ENCODE measurements at regions not wholly inside any gene's neighbourhood (a gene's known extent, or its start where the extent isn't known, plus 50 kb on each side); places are given as distances from the start of the nearest gene placed in this dataset.

DNA sequence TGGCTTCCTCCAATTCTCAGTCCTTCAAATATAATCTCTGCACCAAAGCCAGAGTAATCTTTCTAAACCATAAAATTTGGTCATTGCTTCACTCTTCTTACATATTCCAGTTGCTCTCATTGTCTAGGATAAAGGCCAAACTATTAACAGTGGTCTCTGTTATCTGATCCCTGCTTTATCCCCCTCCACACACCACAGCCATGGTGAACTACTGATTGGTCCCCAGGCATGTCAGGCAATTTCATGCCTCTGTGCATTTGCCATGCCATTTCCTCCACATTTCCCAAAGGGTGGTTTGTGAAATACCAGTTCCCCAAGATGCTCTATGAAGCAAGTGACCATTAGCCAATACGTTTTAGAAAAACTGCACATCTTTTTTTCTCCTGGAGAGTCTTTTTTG is 97.0 kb downstream of the FAM181B start:
- Histone ChIP-seq H3K27me3 (ENCODE audit: control insufficient read depth in 2 of 2, insufficient read depth in 2 of 2, low read length in 2 of 2) (no peaks in the 10 kb centered on the region), H3K9ac (replicated peaks; ENCODE audit: extremely low read depth, insufficient read depth, low read length) (no peak overlapping the region), H2AFZ (ENCODE audit: low read depth, low read length) (no peak overlapping the region), H3K4me2 (ENCODE audit: insufficient read depth, low read length) (no peak overlapping the region), H3K79me2 (ENCODE audit: control insufficient read depth, insufficient read depth, low read length) (no peaks in the 10 kb centered on the region), H3K36me3 (ENCODE audit: control insufficient read depth in 2 of 2, extremely low read depth in 1 of 2, insufficient read depth in 2 of 2, low read length in 2 of 2) (no peaks in the 10 kb centered on the region), H3K4me1 (ENCODE audit: control insufficient read depth, extremely low read depth, insufficient read depth, low read length) (no peaks in the 10 kb centered on the region), H3K27ac (ENCODE audit: insufficient read depth, low read depth, low read length) (no peak overlapping the region), H3K9me1 (replicated peaks; ENCODE audit: control insufficient read depth, extremely low read depth, insufficient read depth, low read length) (no peaks in the 10 kb centered on the region), H3K4me3 (replicated peaks in 1 of 3; ENCODE audit: insufficient read depth in 1 of 3, low read depth in 1 of 3, low read length in 3 of 3) (no peak overlapping the region), H3K9me3 (replicated peaks; ENCODE audit: control insufficient read depth, insufficient read depth, low read length) (no peaks in the 10 kb centered on the region), H4K20me1 (replicated peaks; ENCODE audit: control insufficient read depth, extremely low read depth, insufficient read depth, low read length) (no peaks in the 10 kb centered on the region)
- ChIA-PET CTCF (no interaction called here), POLR2A (no interaction called here)
- intact Hi-C loops (cut with micrococcal nuclease): no loop called here
- DNase-seq (ENCODE audit: low read depth, low spot score) (no peak), FAIRE-seq (no peak)
- TF ChIP-seq EZH2 (IDR thresholded peaks at IDR 0.05; ENCODE audit: borderline replicate concordance, low read depth, low read length, severe bottlenecking): no peak
- TF ChIP-seq, protein P1, sequence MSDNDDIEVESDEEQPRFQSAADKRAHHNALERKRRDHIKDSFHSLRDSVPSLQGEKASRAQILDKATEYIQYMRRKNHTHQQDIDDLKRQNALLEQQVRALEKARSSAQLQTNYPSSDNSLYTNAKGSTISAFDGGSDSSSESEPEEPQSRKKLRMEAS (IDR thresholded peaks at IDR 0.05; ENCODE audit: insufficient read depth, insufficient read length): no peak
- no TSS peak for BruUV-seq (replicated peaks)
- dilution Hi-C loops (cut with MboI; ENCODE audit: extremely low pct_ligation_motif_present, low sequenced_read_pairs): no loop called here

DNA sequence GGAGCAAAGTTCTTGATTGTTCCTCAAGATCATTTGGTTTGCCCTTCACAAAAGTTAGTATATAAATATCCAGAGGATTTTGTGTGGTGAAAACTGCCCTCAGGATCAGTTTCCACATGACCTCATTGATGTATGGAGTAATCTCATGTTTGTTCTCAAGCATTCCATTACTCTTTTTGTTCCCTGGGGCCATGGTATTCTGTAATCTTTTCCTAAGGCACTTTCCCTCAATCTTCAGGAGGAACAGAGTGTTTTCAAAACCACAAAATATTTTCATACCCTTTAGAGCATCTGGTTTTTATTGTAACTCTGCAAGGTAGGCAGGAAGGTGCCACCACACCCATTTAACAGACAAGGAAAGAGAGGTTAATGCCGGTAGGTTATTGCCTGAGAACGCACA is 99.6 kb downstream of the FAM181B start:
- H3K9ac ChIP-seq (replicated peaks; ENCODE audit: extremely low read depth, insufficient read depth, low read length): no peak overlapping the region
- H3K27me3 ChIP-seq (ENCODE audit: control insufficient read depth in 2 of 2, insufficient read depth in 2 of 2, low read length in 2 of 2): no peaks in the 10 kb centered on the region
- BruUV-seq (replicated peaks): no TSS peak
- no peaks in the 10 kb centered on the region for H3K4me1 ChIP-seq (ENCODE audit: control insufficient read depth, extremely low read depth, insufficient read depth, low read length)
- DNase-seq (ENCODE audit: low read depth, low spot score): no peak
- POLR2A ChIA-PET: no interaction called here
- intact Hi-C loops (cut with micrococcal nuclease) (no loop called here), dilution Hi-C loops (cut with MboI; ENCODE audit: extremely low pct_ligation_motif_present, low sequenced_read_pairs) (no loop called here)
- no peaks in the 10 kb centered on the region for H3K79me2 ChIP-seq (ENCODE audit: control insufficient read depth, insufficient read depth, low read length)
- TF ChIP-seq GATA2 (IDR thresholded peaks at IDR 0.05; ENCODE audit: insufficient read depth, insufficient read length, low read depth, low read length) (no peak), JUN (IDR thresholded peaks at IDR 0.05; ENCODE audit: borderline replicate concordance, insufficient read depth, insufficient read length, low read depth) (no peak), POLR2A (IDR thresholded peaks at IDR 0.05; ENCODE audit: low read depth, low read length) (no peak), POLR2AphosphoS5 (IDR thresholded peaks at IDR 0.05; ENCODE audit: insufficient read depth, low read depth, low read length) (no peak), FOS (IDR thresholded peaks at IDR 0.05; ENCODE audit: borderline replicate concordance, insufficient read depth, low read length) (no peak), MYC (IDR thresholded peaks at IDR 0.05; ENCODE audit: low read depth, low read length) (no peak), EZH2 (IDR thresholded peaks at IDR 0.05; ENCODE audit: borderline replicate concordance, low read depth, low read length, severe bottlenecking) (no peak)
- TF ChIP-seq, protein P2, sequence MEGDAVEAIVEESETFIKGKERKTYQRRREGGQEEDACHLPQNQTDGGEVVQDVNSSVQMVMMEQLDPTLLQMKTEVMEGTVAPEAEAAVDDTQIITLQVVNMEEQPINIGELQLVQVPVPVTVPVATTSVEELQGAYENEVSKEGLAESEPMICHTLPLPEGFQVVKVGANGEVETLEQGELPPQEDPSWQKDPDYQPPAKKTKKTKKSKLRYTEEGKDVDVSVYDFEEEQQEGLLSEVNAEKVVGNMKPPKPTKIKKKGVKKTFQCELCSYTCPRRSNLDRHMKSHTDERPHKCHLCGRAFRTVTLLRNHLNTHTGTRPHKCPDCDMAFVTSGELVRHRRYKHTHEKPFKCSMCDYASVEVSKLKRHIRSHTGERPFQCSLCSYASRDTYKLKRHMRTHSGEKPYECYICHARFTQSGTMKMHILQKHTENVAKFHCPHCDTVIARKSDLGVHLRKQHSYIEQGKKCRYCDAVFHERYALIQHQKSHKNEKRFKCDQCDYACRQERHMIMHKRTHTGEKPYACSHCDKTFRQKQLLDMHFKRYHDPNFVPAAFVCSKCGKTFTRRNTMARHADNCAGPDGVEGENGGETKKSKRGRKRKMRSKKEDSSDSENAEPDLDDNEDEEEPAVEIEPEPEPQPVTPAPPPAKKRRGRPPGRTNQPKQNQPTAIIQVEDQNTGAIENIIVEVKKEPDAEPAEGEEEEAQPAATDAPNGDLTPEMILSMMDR (IDR thresholded peaks at IDR 0.05; ENCODE audit: extremely low read depth in 1 of 2, insufficient read depth in 1 of 2, low read depth in 1 of 2, low read length in 2 of 2): no peak
- TF ChIP-seq, protein P1 (IDR thresholded peaks at IDR 0.05; ENCODE audit: insufficient read depth, insufficient read length): no peak
- CTCF ChIA-PET: no interaction called here
- no peaks in the 10 kb centered on the region for H3K9me3 ChIP-seq (replicated peaks; ENCODE audit: control insufficient read depth, insufficient read depth, low read length)
- no peak overlapping the region for H2AFZ ChIP-seq (ENCODE audit: low read depth, low read length)
- no peaks in the 10 kb centered on the region for H4K20me1 ChIP-seq (replicated peaks; ENCODE audit: control insufficient read depth, extremely low read depth, insufficient read depth, low read length)
- no peak overlapping the region for H3K4me3 ChIP-seq (replicated peaks in 1 of 3; ENCODE audit: insufficient read depth in 1 of 3, low read depth in 1 of 3, low read length in 3 of 3)
- H3K4me2 ChIP-seq (ENCODE audit: insufficient read depth, low read length): no peak overlapping the region
- H3K27ac ChIP-seq (ENCODE audit: insufficient read depth, low read depth, low read length): no peak overlapping the region
- no peaks in the 10 kb centered on the region for H3K9me1 ChIP-seq (replicated peaks; ENCODE audit: control insufficient read depth, extremely low read depth, insufficient read depth, low read length)
- no peaks in the 10 kb centered on the region for H3K36me3 ChIP-seq (ENCODE audit: control insufficient read depth in 2 of 2, extremely low read depth in 1 of 2, insufficient read depth in 2 of 2, low read length in 2 of 2)
- FAIRE-seq: no peak
